HepG2 (cell line): ENCODE measurements at regions not wholly inside any gene's neighbourhood (a gene's known extent, or its start where the extent isn't known, plus 50 kb on each side); places are given as distances from the start of the nearest gene placed in this dataset.
A peak's percentile ranks its signal among the peaks of the same experiment; 100 is the strongest.

ENCODE experiments used
- ATAC-seq: fragments of 200-7000 bp; cut with Tn5 transposase; 3 replicates; pipeline ENCODE4 v1.9.1; 2020; ENCODE audit warnings: mild to moderate bottlenecking, moderate library complexity
- BruUV-seq: library from RNA; stranded (reverse); fragments of 400-500 nt; replicated peaks from 2 replicates; lab custom pipeline; 2021; lab: Mats Ljungman, UMichigan
- CTCF ChIA-PET: fragments of 300-600 bp; formaldehyde crosslinking; extraction: SDS; loops from one replicate; lab custom pipeline; 2021; ENCODE audit warnings: low total read pairs, inconsistent platforms, low intra/inter-chr PET ratio; lab: Yijun Ruan, JAX
- POLR2A ChIA-PET: fragments of 350-600 bp; sonication (Branson Sonifier 250); formaldehyde crosslinking; loops from one replicate; lab custom pipeline; 2020; ENCODE audit warnings: antibody characterized with exemption, inconsistent platforms; lab: Yijun Ruan, JAX
- DNase-seq: peaks from one replicate; pipeline ENCODE4 v3.0.0-alpha.2; 2015; ENCODE audit warnings: low spot score
- FAIRE-seq: peaks from 3 replicates; lab custom pipeline; 2011; peaks lifted over from hg19 to GRCh38; lab: Jason Lieb, UNC
- H2AFZ ChIP-seq: one replicate; pipeline ENCODE4 v1.6.1; 2011; ENCODE audit warnings: low read length, inconsistent platforms
- H3K27ac ChIP-seq: fragments of 300-600 bp; 3 replicates; pipeline ENCODE4 v1.8.0; 2011; ENCODE audit warnings: mixed run types, mild to moderate bottlenecking, mixed read lengths, low read length, inconsistent platforms; ENCODE audit not compliant: insufficient read depth; ENCODE audit errors: extremely low read length
- H3K27me3 ChIP-seq, 2 experiments: fragments of 200-600 bp in 1 of 2; 2 replicates in 1 of 2; 3 replicates in 1 of 2; pipeline versions ENCODE4 v1.6.0 to v1.8.0; 2011; ENCODE audit warnings: low read length in 2 of 2, mild to moderate bottlenecking in 2 of 2, moderate library complexity in 2 of 2, inconsistent platforms in 1 of 2; ENCODE audit not compliant: insufficient read depth in 2 of 2, control insufficient read depth in 1 of 2
- H3K36me3 ChIP-seq, 2 experiments: fragments of 200-600 bp in 1 of 2; replicated peaks in 1 of 2; 2 replicates in 1 of 2; 3 replicates in 1 of 2; pipeline versions ENCODE4 v1.5.1 to v1.8.0; 2011; ENCODE audit warnings: low read length in 2 of 2, inconsistent platforms in 1 of 2; ENCODE audit not compliant: insufficient read depth in 2 of 2, control insufficient read depth in 1 of 2
- H3K4me1 ChIP-seq: 2 replicates; pipeline ENCODE4 v1.5.1; 2012; ENCODE audit warnings: low read length, inconsistent platforms; ENCODE audit not compliant: insufficient read depth
- H3K4me2 ChIP-seq: 2 replicates; pipeline ENCODE4 v1.6.0; 2011; ENCODE audit warnings: low read depth, low read length, inconsistent platforms
- H3K4me3 ChIP-seq, 3 experiments: fragments of 200-600 bp in 1 of 3; sonication (generic), shearing (Covaris generic) in 1 of 3; replicated peaks in 1 of 3; 2 replicates each; pipeline ENCODE4 v1.5.1; 2011 to 2016; ENCODE audit warnings: low read length in 3 of 3, inconsistent platforms in 2 of 3, low read depth in 2 of 3, mild to moderate bottlenecking in 2 of 3, control low read depth in 1 of 3, mixed read lengths in 1 of 3; ENCODE audit not compliant: insufficient read depth in 1 of 3
- H3K79me2 ChIP-seq: one replicate; pipeline ENCODE4 v1.6.1; 2011; ENCODE audit warnings: low read length, inconsistent platforms; ENCODE audit not compliant: insufficient read depth
- H3K9ac ChIP-seq: 2 replicates; pipeline ENCODE4 v1.6.0; 2011; ENCODE audit warnings: mild to moderate bottlenecking, low read depth, low read length, inconsistent platforms; ENCODE audit not compliant: insufficient read depth
- H3K9me3 ChIP-seq: 2 replicates; pipeline ENCODE4 v1.5.1; 2012; ENCODE audit warnings: mild to moderate bottlenecking, low read length
- H4K20me1 ChIP-seq: 2 replicates; pipeline ENCODE4 v1.6.0; 2011; ENCODE audit warnings: inconsistent platforms, mild to moderate bottlenecking, low read length, moderate library complexity; ENCODE audit not compliant: insufficient read depth
- CENPX ChIP-seq: sonication (generic); formaldehyde crosslinking; IDR thresholded peaks from 2 replicates; pipeline ENCODE4 v1.9.0; 2021; ENCODE audit warnings: mild to moderate bottlenecking, missing genetic modification reagents, moderate library complexity
- FOXA3 ChIP-seq: IDR thresholded peaks from 2 replicates; pipeline ENCODE4 v1.6.1; 2016; ENCODE audit warnings: missing genetic modification reagents, missing compliant biosample characterization
- HMGA1 ChIP-seq: sonication (generic); formaldehyde crosslinking; conservative IDR thresholded peaks from 2 replicates; pipeline ENCODE4 v1.4.0; 2020; ENCODE audit warnings: missing genetic modification reagents
- JUNB ChIP-seq: sonication (generic); formaldehyde crosslinking; IDR thresholded peaks from 2 replicates; pipeline ENCODE4 v1.8.0; 2022; ENCODE audit warnings: missing genetic modification reagents, mild to moderate bottlenecking, borderline replicate concordance
- NFE2L2 ChIP-seq: fragments of 150-350 bp; IDR thresholded peaks from 2 replicates; pipeline ENCODE4 v1.6.1; 2014; ENCODE audit warnings: low read length
- ZBTB1 ChIP-seq: sonication (generic); formaldehyde crosslinking; IDR thresholded peaks from 2 replicates; pipeline ENCODE4 v1.4.0; 2020; ENCODE audit warnings: missing genetic modification reagents, borderline replicate concordance
- ZNF3 ChIP-seq: IDR thresholded peaks from 2 replicates; pipeline ENCODE4 v1.7.0; 2017; ENCODE audit warnings: inconsistent platforms
- ZNF552 ChIP-seq: sonication (generic); formaldehyde crosslinking; IDR thresholded peaks from 2 replicates; pipeline ENCODE4 v1.9.0; 2022; ENCODE audit warnings: missing genetic modification reagents, mild to moderate bottlenecking, borderline replicate concordance
- ZNF567 ChIP-seq: sonication (generic); formaldehyde crosslinking; IDR thresholded peaks from 2 replicates; pipeline ENCODE4 v1.8.1; 2023; ENCODE audit warnings: mild to moderate bottlenecking, missing genetic modification reagents, borderline replicate concordance
- ZNF782 ChIP-seq: sonication (generic); formaldehyde crosslinking; IDR thresholded peaks from 2 replicates; pipeline ENCODE4 v1.4.0; 2020; ENCODE audit warnings: missing genetic modification reagents, mild to moderate bottlenecking, borderline replicate concordance
- WGBS: methylation state at CpG from one replicate; pipeline ENCODE4 v1.1.6; 2017; ENCODE audit warnings: low lambda C conversion rate; 5-methylcytosine and 5-hydroxymethylcytosine counted together
- in situ Hi-C: cut with HindIII; loops from 2 replicates; pipeline ENCODE4 v1.10.0; 2017; ENCODE audit warnings: low pct_unique_long_range_greater_than_20kb; ENCODE audit not compliant: extremely low pct_ligation_motif_present
- intact Hi-C: fragments of 100-400 bp; cut with micrococcal nuclease; formaldehyde crosslinking; loops from one replicate; pipeline ENCODE4 v1.10.0; 2022; ENCODE audit not compliant: unreplicated experiment
- TF ChIP-seq, protein P1 (sequence below): fragments of 450-650 bp; IDR thresholded peaks from 2 replicates; pipeline ENCODE4 v1.6.1; 2016
- TF ChIP-seq, protein P2 (sequence below): sonication (generic); formaldehyde crosslinking; IDR thresholded peaks from 2 replicates; pipeline ENCODE4 v1.5.0; 2020; ENCODE audit warnings: mild to moderate bottlenecking, missing genetic modification reagents, moderate library complexity
- TF ChIP-seq, protein P3 (sequence below): sonication (generic); formaldehyde crosslinking; IDR thresholded peaks from 2 replicates; pipeline ENCODE4 v1.5.1; 2020; ENCODE audit warnings: missing genetic modification reagents, mild to moderate bottlenecking, borderline replicate concordance
- TF ChIP-seq, protein P4 (sequence below): sonication (generic); formaldehyde crosslinking; IDR thresholded peaks from 2 replicates; pipeline ENCODE4 v1.4.0; 2020; ENCODE audit warnings: mild to moderate bottlenecking, missing genetic modification reagents
- TF ChIP-seq, protein P5 (sequence below): IDR thresholded peaks from 2 replicates; pipeline ENCODE4 v1.6.1; 2016
- TF ChIP-seq, protein P6 (sequence below): IDR thresholded peaks from 2 replicates; pipeline ENCODE4 v1.6.1; 2016; ENCODE audit warnings: mild to moderate bottlenecking, missing biosample characterization, missing genetic modification reagents
- TF ChIP-seq, protein P7 (sequence below): sonication (generic); formaldehyde crosslinking; IDR thresholded peaks from 2 replicates; pipeline ENCODE4 v1.8.1; 2023; ENCODE audit warnings: missing genetic modification reagents, inconsistent platforms, borderline replicate concordance

DNA sequence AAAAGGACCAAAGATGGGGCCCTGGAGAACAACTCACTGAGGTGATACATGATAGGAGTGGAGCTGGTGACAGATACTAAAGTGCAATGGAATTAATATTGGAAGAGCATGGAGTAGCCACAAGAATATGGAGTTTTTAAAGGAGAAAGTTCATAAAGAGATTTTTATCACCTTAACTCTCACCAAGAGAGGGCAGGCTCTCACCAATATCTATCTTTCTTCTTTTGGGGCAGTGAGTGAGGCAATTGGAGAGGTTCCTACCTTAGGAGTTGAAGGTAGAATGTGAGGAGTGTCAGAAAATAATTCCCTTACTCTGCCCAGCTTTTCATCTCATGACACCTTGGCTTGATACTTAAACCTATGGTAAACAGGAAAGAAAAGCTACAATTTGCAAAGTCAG is 233.7 kb upstream of the CWC22 start (continued):
- TF ChIP-seq, protein P1, sequence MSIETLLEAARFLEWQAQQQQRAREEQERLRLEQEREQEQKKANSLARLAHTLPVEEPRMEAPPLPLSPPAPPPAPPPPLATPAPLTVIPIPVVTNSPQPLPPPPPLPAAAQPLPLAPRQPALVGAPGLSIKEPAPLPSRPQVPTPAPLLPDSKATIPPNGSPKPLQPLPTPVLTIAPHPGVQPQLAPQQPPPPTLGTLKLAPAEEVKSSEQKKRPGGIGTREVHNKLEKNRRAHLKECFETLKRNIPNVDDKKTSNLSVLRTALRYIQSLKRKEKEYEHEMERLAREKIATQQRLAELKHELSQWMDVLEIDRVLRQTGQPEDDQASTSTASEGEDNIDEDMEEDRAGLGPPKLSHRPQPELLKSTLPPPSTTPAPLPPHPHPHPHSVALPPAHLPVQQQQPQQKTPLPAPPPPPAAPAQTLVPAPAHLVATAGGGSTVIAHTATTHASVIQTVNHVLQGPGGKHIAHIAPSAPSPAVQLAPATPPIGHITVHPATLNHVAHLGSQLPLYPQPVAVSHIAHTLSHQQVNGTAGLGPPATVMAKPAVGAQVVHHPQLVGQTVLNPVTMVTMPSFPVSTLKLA = no peak
- TF ChIP-seq, protein P2, sequence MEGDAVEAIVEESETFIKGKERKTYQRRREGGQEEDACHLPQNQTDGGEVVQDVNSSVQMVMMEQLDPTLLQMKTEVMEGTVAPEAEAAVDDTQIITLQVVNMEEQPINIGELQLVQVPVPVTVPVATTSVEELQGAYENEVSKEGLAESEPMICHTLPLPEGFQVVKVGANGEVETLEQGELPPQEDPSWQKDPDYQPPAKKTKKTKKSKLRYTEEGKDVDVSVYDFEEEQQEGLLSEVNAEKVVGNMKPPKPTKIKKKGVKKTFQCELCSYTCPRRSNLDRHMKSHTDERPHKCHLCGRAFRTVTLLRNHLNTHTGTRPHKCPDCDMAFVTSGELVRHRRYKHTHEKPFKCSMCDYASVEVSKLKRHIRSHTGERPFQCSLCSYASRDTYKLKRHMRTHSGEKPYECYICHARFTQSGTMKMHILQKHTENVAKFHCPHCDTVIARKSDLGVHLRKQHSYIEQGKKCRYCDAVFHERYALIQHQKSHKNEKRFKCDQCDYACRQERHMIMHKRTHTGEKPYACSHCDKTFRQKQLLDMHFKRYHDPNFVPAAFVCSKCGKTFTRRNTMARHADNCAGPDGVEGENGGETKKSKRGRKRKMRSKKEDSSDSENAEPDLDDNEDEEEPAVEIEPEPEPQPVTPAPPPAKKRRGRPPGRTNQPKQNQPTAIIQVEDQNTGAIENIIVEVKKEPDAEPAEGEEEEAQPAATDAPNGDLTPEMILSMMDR (CRISPR knock-in tag) = peak; percentile 27
- TF ChIP-seq FOXA3 (CRISPR knock-in tag) (no peak), ZBTB1 (CRISPR knock-in tag) (no peak), CENPX (CRISPR knock-in tag) (no peak)
- TF ChIP-seq, protein P3, sequence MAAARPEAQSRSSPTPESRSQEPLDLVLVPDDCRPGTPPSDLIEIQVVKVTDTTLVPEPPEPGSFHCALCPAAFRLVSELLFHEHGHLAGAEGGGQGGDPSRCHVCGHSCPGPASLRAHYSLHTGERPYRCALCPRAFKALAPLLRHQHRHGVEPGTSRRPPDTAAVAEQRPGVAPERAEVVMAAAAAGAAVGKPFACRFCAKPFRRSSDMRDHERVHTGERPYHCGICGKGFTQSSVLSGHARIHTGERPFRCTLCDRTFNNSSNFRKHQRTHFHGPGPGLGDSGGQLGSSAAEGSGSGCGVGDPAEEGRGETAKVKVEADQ (CRISPR knock-in tag) = no peak

DNA sequence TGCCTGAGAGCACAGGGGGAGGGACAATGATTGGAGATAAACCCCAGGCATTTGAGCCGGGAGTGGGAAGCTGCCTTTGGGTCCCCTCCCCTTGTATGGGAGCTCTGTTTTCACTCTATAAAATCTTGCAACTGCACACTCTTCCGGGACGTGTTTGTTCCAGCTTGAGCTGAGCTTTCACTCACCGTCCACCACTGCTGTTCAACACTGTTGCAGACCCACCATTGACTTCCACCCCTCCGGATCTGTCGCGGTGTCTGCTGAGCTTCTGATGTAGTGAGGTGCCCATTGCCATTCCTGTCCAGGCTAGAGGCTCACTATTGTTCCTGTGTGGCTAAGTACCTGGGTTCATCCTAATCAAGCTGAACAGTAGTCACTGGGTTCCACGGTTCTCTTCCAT is 231.6 kb upstream of the CWC22 start:
- Histone ChIP-seq H3K27ac (no peak overlapping the region), H3K27me3 (no peaks in the 10 kb centered on the region), H4K20me1 (no peaks in the 10 kb centered on the region), H2AFZ (no peak overlapping the region), H3K4me2 (no peak overlapping the region), H3K36me3 (no peaks in the 10 kb centered on the region), H3K9me3 (no peaks in the 10 kb centered on the region), H3K4me1 (no peaks in the 10 kb centered on the region), H3K79me2 (no peaks in the 10 kb centered on the region), H3K9ac (no peak overlapping the region), H3K4me3 (no peak overlapping the region)
- 21% methylated on average over 8 of the region's 8 CpGs for WGBS
- in situ Hi-C loops (no loop called here), intact Hi-C loops (no loop called here)
- ChIA-PET CTCF (no interaction called here), POLR2A (no interaction called here)
- ATAC-seq = no peak
- BruUV-seq = no TSS peak
- no peak for FAIRE-seq
- no peak for DNase-seq
- TF ChIP-seq, protein P4, sequence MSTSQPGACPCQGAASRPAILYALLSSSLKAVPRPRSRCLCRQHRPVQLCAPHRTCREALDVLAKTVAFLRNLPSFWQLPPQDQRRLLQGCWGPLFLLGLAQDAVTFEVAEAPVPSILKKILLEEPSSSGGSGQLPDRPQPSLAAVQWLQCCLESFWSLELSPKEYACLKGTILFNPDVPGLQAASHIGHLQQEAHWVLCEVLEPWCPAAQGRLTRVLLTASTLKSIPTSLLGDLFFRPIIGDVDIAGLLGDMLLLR (CRISPR knock-in tag) = no peak
- TF ChIP-seq JUNB = no peak
- TF ChIP-seq ZNF567 = no peak
- no peak for TF ChIP-seq ZNF782 (CRISPR knock-in tag)
- TF ChIP-seq, protein P5, sequence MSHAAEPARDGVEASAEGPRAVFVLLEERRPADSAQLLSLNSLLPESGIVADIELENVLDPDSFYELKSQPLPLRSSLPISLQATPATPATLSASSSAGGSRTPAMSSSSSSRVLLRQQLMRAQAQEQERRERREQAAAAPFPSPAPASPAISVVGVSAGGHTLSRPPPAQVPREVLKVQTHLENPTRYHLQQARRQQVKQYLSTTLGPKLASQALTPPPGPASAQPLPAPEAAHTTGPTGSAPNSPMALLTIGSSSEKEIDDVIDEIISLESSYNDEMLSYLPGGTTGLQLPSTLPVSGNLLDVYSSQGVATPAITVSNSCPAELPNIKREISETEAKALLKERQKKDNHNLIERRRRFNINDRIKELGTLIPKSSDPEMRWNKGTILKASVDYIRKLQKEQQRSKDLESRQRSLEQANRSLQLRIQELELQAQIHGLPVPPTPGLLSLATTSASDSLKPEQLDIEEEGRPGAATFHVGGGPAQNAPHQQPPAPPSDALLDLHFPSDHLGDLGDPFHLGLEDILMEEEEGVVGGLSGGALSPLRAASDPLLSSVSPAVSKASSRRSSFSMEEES (CRISPR knock-in tag) = no peak
- TF ChIP-seq ZNF552 (CRISPR knock-in tag) = no peak
- TF ChIP-seq, protein P6, sequence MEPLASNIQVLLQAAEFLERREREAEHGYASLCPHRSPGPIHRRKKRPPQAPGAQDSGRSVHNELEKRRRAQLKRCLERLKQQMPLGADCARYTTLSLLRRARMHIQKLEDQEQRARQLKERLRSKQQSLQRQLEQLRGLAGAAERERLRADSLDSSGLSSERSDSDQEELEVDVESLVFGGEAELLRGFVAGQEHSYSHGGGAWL (CRISPR knock-in tag) = no peak
- TF ChIP-seq, protein P7, sequence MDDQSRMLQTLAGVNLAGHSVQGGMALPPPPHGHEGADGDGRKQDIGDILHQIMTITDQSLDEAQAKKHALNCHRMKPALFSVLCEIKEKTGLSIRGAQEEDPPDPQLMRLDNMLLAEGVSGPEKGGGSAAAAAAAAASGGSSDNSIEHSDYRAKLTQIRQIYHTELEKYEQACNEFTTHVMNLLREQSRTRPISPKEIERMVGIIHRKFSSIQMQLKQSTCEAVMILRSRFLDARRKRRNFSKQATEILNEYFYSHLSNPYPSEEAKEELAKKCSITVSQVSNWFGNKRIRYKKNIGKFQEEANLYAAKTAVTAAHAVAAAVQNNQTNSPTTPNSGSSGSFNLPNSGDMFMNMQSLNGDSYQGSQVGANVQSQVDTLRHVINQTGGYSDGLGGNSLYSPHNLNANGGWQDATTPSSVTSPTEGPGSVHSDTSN (CRISPR knock-in tag) = no peak
- no peak for TF ChIP-seq NFE2L2
- TF ChIP-seq HMGA1 = no peak
- TF ChIP-seq ZNF3 (CRISPR knock-in tag) = no peak
